Fibroblast of skin of left quadriceps (primary cell): ENCODE measurements at regions not wholly inside any gene's neighbourhood (a gene's known extent, or its start where the extent isn't known, plus 50 kb on each side); places are given as distances from the start of the nearest gene placed in this dataset.
"Not testable (repeated sequence)": the region's sequence is repeated elsewhere in the genome, so short reads cannot be mapped to it uniquely, and the experiment has no call there.

ENCODE experiments used
- DNase-seq, 2 experiments: peaks; one replicate each; pipeline ENCODE4 v3.0.0-alpha.2; 2013; ENCODE audit warnings: low read depth in 2 of 2

GRCh38 chr4:55696424-55696823 lies 60.3 kb upstream of the NMU start:
- DNase-seq, result not testable (repeated sequence)

- DNase-seq, result peak in 1 of 2 experiments; percentile 2
These were observed 70.4 kb upstream of the NMU start for GRCh38 chr4:55706541-55706940.

- no peak for DNase-seq
These were observed 71.4 kb upstream of the NMU start for GRCh38 chr4:55707507-55707906.

DNA sequence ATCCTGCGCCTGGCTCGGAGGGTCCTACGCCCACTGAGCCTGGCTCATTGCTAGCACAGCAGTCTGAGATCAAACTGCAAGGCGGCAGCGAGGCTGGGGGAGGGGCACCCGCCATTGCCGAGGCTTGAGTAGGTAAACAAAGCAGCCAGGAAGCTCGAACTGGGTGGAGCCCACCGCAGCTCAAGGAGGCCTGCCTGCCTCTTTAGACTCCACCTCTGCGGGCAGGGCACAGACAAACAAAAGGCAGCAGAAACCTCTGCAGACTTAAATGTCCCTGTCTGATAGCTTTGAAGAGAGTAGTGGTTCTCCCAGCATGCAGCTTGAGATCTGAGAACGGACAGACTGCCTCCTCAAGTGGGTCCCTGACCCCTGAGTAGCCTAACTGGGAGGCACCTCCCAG lies 71.9 kb upstream of the NMU start:
- not testable (repeated sequence) for DNase-seq

DNA sequence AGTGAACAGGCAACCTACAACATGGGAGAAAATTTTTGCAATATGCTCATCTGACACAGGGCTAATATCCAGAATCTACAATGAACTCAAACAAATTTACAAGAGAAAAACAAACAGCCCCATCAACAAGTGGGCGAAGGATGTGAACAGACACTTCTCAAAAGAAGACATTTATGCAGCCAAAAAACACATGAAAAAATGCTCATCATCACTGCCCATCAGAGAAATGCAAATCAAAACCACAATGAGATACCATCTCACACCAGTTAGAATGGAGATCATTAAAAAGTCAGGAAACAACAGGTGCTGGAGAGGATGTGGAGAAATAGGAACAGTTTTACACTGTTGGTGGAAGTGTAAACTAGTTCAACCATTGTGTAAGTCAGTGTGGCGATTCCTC lies 76.7 kb upstream of the NMU start:
- DNase-seq, result not testable (repeated sequence)

GRCh38 chr4:55721651-55722050 lies 85.6 kb upstream of the NMU start:
- no peak for DNase-seq

DNA sequence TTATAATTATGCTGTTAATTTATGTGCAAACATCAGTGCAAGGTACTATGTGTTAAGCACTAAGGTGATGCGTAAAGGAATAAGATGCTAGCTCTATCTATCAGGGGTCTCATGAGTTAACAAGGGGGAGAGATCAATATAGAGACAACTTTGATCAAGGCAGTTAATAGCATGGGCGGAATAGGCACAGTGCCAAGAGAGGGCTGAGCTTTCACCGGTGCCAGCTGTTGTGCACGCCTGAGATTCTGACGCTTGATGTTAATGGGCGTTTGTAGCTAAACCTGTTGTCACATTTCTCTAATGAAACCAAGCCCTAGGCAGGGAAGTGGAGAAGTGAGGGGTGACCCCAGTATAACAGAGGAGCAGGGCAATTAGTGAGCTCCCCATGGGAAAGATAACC lies 86.0 kb upstream of the NMU start:
- DNase-seq, result no peak

GRCh38 chr4:55723403-55723802 lies 87.3 kb upstream of the NMU start:
- no peak for DNase-seq

DNA sequence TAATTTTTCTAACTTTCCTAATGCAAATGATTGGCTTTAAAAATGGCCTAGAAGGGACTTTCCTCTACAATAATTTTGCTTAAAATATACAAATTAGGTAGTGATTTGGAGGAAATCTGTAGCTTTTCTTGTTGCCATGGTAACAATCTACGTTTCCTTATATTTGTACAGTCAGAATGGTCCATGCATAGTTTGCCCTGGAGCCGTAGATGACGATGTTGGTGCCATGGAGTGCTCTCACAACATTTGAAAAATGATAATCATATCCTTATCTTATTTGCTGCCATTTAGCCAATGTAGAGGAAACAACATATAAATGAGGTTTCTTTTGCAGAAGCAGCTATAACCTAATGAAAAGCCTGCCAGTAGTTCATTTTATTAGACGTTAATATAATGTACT lies 89.0 kb upstream of the NMU start:
- no peak for DNase-seq

DNA sequence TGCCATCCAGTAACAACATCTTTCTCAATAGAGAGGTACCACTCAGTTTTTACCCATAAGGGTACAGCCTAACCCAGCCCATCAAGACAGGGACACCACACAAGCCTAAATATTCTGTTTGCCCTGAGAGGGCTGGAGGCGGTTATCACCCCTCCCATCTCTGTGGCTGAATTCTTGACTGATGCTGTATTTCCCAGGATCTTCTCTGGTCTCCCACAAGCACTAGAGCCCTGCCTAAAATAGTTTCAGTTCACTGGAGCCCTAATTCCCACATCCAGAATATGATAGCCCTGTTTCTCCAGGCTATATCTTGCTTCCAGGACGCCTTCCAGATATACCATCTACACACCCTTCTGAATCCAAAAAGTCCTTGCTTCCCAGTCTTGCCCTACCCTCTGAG lies 91.6 kb upstream of the NMU start:
- DNase-seq, result no peak

GRCh38 chr4:55729351-55730279 lies 90.0 kb upstream of the EXOC1L start:
- no peak for DNase-seq

DNA sequence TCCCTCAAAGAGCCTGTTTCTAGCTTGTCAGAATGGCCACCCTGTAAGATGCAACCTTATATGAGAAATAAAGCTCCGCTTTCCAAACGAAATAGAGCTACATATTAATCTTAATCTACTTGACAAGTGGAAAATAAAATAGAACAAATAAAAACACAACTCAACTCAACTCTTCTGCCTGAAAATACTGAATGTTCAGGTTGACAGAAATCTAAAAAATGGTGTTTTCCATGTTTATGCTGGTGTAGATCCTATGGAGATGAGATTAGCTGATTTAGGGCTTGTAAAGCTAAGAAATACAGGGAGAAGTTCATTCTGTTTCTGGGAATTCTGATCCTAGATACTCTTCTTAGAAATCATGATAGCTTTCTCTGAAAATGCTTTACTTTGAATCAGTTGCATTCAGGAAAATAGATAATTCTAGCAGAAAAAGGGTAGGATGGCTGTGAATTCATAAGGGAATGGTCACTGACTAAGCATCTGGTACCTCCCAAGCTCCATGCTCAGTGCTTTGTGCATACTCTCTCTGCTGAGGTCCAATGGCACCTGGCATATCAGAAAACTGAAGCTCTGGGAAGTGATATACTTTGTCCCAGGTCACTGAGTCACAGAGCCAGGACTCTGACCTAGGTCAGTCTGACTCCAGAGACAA lies 89.2 kb upstream of the EXOC1L start:
- DNase-seq, result no peak

GRCh38 chr4:55731959-55732358 lies 87.6 kb upstream of the EXOC1L start:
- DNase-seq, result no peak

GRCh38 chr4:55732864-55733263 lies 86.7 kb upstream of the EXOC1L start:
- DNase-seq, result no peak

GRCh38 chr4:55733932-55734331 lies 85.7 kb upstream of the EXOC1L start:
- no peak for DNase-seq

GRCh38 chr4:55736605-55737183 lies 82.9 kb upstream of the EXOC1L start:
- DNase-seq, result no peak

GRCh38 chr4:55742655-55743202 lies 76.9 kb upstream of the EXOC1L start:
- DNase-seq, result no peak

GRCh38 chr4:55744369-55744768 lies 75.2 kb upstream of the EXOC1L start:
- DNase-seq, result no peak

DNA sequence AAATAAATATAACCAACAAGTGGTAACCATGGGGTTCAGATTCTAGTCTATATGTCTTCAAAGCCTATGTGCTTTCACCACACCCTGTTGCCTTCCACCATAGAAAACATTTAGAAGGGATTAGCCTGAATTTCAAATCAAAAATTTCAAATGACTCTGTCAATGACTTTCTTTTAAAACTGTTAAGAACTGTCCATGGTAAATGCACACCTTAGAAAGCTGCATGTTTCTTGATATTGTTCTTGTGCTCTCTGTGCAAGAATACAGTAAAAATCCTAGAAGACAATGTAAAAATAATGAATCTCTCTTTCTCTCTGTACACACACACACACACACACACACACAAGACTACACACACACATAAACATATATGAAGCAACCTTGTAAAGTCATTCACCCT lies 74.6 kb upstream of the EXOC1L start:
- no peak for DNase-seq

- no peak for DNase-seq
These were observed 71.8 kb upstream of the EXOC1L start for GRCh38 chr4:55747793-55748192.

- DNase-seq, result no peak
These were observed 69.9 kb upstream of the EXOC1L start for GRCh38 chr4:55749666-55750065.

DNA sequence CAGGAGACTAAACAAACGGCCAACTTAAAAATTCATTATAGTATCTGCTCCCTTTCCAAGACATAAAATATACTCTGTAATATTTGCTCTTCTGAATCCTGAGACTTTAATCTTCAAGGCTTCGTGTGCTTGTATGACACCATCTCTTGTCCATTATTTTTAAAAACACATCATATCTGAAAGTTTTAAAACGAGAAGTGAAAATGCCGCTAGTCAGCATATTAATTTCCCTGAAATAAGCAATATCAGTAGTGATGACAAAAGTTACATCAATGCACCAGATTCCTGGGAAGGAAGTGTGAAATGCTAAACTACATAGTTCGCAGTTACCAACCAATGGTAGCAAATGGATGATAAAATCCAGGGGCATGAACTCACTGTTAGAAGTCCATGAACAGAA lies 66.8 kb upstream of the EXOC1L start:
- no peak for DNase-seq

- no peak for DNase-seq
These were observed 65.7 kb upstream of the EXOC1L start for GRCh38 chr4:55753856-55754255.
